Right ventricle myocardium inferior (tissue), 1 donor: ENCODE measurements at regions not wholly inside any gene's neighbourhood (a gene's known extent, or its start where the extent isn't known, plus 50 kb on each side); places are given as distances from the start of the nearest gene placed in this dataset.

Experiments
- ATAC-seq: fragments of 200-7000 bp; cut with Tn5 transposase; one replicate; pipeline ENCODE4 v1.9.1; 2020; ENCODE audit warnings: mild to moderate bottlenecking, moderate library complexity
- DNase-seq: peaks from one replicate; pipeline ENCODE4 v3.0.0; 2021; ENCODE audit errors: missing footprints
- intact Hi-C: fragments of 100-400 bp; cut with DNase I; formaldehyde crosslinking; loops from one replicate; pipeline ENCODE4 v1.11.0; 2022
- donor health status: DM: no; HTN: yes; CAD: no; lungs with severe emphysema.

DNA sequence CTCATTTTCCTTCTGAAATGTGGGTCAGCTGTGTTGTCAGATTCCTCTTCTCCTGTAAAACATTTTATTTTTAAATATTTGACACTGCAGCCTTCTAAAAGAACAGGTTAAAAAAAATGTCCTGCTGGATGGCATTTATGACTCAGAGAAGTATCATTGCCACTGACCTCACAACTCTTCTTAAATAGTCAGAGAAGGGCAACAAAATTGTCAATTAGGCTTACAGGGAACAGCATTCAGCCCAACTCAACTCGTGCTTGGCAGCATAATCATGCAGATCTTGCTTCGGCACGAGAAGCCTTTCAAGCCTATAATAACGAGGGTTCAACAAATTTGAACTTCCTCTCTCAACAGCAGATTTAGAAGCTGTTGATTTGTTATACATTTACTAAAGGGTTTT lies 296.7 kb upstream of the DACH1 start:
- intact Hi-C loops: no loop called here
- ATAC-seq: no peak
- no peak for DNase-seq

GRCh38 chr13:72160977-72161376 lies 294.0 kb upstream of the DACH1 start:
- ATAC-seq: no peak
- no peak for DNase-seq
- intact Hi-C loops: no loop called here

GRCh38 chr13:72156760-72157159 lies 289.8 kb upstream of the DACH1 start:
- ATAC-seq: no peak
- intact Hi-C loops: no loop called here
- no peak for DNase-seq

GRCh38 chr13:72153272-72153671 lies 286.3 kb upstream of the DACH1 start:
- DNase-seq: no peak
- intact Hi-C loops: no loop called here
- no peak for ATAC-seq

- ATAC-seq: no peak
- no peak for DNase-seq
- intact Hi-C loops: no loop called here
Measured at GRCh38 chr13:72151241-72151640, 284.2 kb upstream of the DACH1 start.

DNA sequence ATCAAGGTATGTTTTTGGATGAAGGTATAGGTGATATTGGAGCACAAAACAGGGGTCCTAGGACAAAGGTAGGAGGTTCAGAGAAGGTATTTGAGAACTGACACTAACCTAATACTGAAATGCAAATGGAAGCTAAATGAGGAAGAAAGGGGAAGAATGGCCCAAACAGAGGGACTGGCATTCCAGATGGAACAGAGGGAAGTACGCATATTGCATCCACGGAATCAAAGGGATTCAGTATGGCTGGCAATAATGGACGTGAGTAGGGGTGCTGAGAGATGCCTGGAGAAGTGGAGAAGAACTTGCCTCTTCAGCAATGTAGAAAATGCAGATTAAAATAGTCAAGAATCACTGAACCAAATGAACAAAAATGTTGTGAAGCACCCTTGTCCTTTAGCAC lies 283.5 kb upstream of the DACH1 start:
- ATAC-seq (no peak), DNase-seq (no peak)
- intact Hi-C loops: no loop called here

- intact Hi-C loops: no loop called here
- no peak for ATAC-seq
- DNase-seq: no peak
Measured at GRCh38 chr13:72149701-72150100, 282.7 kb upstream of the DACH1 start.

- intact Hi-C loops: no loop called here
- ATAC-seq: no peak
- DNase-seq: no peak
Measured at GRCh38 chr13:72146816-72147215, 279.8 kb upstream of the DACH1 start.

GRCh38 chr13:72145383-72145782 lies 278.4 kb upstream of the DACH1 start:
- ATAC-seq: no peak
- intact Hi-C loops: no loop called here
- DNase-seq: no peak

- DNase-seq: no peak
- no peak for ATAC-seq
- intact Hi-C loops: no loop called here
Measured at GRCh38 chr13:72144636-72145035, 277.6 kb upstream of the DACH1 start.

DNA sequence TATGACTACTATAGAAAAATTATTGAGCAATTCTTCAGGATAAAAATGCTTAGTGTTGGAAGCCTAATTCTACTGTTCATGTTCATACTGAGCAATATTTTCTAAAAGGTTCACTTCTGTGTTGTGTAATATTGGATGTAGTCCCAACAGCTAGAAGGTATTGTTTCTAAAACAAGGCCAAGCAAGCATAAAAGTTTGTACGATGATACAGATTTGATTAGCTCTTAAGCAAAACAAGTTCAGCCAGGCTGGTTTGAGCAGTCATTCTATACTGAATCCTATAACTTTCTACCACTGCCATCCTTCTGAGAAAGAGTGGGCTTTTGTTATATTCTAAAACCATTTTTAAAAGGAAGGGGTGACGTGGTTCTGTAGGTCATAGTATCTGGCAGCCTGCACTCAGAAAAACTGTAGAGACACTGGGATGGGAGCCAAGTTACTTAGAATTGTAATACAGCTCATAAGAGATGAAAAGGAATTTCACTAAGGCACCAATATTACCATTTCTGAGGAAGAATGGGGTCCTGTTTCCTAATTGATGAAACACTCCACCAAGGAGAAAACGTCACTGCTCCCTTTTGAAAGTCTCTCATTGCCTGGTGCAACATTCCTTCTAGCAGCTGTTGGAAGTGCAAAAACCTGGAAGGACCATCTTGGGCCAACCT lies 275.0 kb upstream of the DACH1 start:
- DNase-seq: no peak
- no peak for ATAC-seq
- intact Hi-C loops: no loop called here

- ATAC-seq (no peak), DNase-seq (no peak)
- intact Hi-C loops: no loop called here
Measured at GRCh38 chr13:72139192-72139591, 272.2 kb upstream of the DACH1 start.

DNA sequence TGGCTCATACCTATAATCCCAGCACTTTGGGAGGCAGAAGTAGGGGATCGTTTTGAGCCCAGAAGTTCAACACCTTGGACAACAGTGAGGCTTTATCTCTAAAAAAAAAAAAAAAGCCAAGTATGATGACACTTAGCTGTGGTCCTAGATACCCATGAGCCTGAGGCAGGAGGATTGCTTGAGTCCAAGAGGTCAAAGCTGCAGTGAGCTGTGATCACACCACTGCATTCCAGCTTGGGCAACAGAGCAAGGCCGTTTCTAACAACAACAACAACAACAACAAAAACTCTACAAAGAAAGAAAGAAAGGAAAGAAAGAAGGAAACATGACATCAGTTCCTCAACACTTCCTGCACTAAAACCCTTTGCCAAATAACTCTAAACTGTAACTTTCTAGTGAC lies 265.1 kb upstream of the DACH1 start:
- intact Hi-C loops: no loop called here
- no peak for ATAC-seq
- DNase-seq: no peak

- ATAC-seq: no peak
Measured at GRCh38 chr13:72129117-72129516, 262.1 kb upstream of the DACH1 start.

GRCh38 chr13:72127031-72127430 lies 260.0 kb upstream of the DACH1 start:
- intact Hi-C loops: no loop called here
- no peak for ATAC-seq
- no peak for DNase-seq

More at GRCh38 chr13:72129117-72129516, 262.1 kb upstream of the DACH1 start:
- DNase-seq: no peak
- intact Hi-C loops: no loop called here

DNA sequence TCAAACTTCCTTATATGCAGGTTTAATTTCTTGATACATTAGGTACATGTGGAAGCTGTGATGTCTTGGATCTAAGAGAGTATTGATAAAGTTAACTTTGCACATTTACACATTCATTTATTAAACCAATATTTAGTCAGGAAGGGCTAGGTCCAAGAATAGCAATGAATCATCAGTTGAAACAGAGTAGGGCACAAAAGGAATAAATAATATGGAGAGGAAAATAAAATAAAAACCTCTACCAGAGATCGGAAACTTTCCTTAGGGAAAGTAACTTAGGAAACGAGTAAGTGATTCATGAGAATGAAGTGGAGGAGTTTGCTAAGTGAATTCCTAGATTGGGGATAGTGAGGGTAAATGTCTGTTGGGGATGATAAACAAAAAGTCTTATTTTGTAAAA lies 259.4 kb upstream of the DACH1 start:
- DNase-seq (no peak), ATAC-seq (no peak)
- intact Hi-C loops: no loop called here

DNA sequence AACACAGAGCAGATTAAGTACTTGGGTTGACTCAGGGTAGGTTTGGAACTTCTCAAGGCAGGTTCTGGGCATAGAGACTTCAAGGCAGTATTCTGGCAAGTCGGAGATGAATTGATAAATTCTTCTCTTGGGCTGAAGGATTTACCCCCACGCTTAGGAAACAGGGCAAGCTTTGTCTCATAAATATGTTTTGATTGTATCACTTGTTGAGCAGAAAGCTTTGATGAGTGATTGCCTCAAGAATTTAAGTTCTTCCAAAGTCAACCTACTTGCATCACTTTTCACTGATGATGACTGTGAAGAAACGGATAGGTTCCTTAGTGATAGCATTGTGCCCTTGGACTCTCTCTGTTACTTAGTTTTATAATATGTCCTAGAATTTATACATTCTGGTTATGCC lies 258.6 kb upstream of the DACH1 start:
- intact Hi-C loops: no loop called here
- DNase-seq (no peak), ATAC-seq (no peak)

DNA sequence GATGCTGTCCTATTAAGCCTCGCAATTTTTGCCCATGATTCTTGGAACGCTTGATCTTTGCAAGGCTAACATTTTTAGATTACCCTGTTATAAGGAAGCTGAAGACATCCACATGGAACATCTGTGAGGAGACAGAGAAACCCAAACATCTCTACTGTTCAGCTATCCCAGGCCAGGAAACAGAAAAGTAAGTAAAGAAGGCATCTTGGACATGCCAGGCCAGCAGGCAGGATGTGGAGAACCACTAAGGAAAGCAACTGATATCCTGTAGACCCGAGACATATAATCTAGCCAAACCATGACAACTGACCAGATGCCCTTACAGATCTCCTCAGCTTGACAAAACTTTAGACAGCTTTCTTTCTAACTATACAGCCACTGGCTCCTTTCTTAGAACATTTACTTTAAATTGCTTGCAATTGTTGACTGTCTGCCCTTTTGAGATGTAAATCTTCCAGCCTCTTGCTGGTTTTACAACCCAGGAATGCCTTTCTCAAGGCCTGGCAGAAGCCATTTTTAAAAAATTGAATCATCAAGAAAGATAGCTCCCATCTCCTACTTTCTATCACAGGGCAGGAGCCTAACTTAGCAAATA lies 255.8 kb upstream of the DACH1 start:
- DNase-seq (no peak), ATAC-seq (no peak)
- intact Hi-C loops: no loop called here

DNA sequence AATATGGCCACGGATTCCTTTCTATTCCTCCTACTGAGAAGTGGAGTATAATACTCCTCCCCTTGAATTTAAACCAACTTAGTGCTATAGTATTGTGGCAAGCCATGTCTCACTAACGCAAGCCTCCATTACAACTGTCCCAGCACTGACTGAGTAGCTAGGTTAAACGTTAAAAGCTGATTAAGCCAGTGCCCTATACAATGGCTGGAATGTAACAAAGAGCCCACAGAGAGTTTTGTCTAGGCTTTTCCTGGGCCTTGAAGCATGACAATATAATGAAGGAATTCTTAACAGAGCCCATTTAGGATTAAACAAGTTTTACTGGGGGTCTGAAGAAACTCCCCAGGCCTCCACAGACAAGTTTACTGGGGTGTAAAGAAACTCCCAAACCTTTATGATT lies 254.5 kb upstream of the DACH1 start:
- intact Hi-C loops: no loop called here
- ATAC-seq: no peak
- DNase-seq: no peak

DNA sequence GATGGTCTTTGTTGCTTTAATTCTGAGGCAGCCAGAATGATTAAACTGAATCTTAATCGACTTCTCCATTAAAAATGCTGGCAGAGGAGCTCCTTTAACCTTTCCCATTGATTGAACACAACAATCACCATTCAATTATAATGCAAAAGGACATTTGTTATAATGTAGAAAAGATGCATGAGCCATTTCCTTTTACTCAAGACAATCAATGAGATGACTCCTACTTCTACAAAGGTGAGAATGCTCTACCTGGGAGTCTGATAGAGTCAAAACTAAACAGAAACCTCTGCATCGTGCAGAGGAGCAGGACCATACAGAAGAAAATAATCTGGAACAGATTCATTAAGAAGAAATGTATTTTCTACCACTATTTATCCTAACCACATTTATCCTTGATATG lies 253.6 kb upstream of the DACH1 start:
- DNase-seq (no peak), ATAC-seq (no peak)
- intact Hi-C loops: no loop called here

DNA sequence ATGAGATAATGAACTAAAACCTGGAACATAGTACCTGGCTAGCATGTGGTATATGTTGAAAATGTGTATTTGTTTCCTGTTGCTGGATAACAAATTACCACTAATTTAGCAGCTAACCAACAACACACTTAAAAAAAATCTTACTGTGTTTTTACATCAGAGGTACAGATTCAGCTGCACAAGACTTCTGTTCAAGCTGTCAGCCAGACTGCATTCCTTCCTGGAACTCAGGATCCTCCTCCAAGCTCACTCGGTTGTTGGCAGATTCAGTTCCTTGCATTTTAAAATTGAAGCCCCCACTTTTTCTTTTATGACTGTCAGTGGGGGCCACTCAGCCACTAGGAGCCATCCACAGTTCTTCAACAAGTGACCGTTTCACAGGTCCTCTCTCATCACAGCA lies 246.9 kb upstream of the DACH1 start:
- DNase-seq (no peak), ATAC-seq (no peak)
- intact Hi-C loops: no loop called here
